ENCODE measurements at regions not wholly inside any gene's neighbourhood (a gene's known extent, or its start where the extent isn't known, plus 50 kb on each side); places are given as distances from the start of the nearest gene placed in this dataset.
"Not testable (repeated sequence)": the region's sequence is repeated elsewhere in the genome, so short reads cannot be mapped to it uniquely, and the experiment has no call there.

DNA sequence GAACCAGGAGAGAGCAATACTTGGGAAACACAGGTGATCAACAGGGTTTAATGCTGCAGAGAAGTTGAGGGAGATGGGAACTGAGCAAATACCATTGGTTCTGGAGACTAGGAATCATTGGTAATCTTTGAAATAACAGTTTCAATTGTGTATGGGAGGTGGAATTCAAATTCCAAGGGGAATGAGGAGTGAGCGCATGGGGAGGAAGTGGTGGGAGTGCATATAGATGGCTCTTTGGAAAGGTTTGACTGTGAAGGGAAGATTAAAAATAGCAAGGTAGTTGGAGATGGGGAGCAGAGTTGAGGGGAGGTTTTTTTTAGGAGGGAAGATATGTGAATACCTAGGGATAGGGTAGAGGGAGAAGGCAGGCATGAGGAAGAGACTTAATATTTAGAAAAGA is 51.1 kb upstream of the ROPN1 start:
- no peak for DNase-seq

DNA sequence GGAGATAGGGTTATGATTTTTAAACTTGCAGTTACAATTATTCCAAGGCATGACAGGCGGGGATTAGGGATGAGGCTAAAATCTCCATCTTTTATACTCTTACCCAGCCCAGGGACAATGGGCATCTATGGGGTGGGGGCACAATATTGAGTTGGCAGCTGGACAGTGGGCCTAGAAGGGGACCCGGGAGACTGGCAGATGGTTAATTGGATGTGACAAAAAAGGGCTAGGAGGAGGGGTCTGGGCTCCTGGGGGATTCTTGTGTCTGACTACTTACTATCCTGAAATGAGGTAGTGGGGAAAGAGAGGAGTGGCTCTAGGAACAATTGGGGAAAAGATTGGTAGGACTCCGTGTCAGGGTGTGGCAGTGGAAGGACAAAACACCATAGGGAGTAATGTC is 53.0 kb upstream of the ROPN1 start:
- DNase-seq, result no peak

DNA sequence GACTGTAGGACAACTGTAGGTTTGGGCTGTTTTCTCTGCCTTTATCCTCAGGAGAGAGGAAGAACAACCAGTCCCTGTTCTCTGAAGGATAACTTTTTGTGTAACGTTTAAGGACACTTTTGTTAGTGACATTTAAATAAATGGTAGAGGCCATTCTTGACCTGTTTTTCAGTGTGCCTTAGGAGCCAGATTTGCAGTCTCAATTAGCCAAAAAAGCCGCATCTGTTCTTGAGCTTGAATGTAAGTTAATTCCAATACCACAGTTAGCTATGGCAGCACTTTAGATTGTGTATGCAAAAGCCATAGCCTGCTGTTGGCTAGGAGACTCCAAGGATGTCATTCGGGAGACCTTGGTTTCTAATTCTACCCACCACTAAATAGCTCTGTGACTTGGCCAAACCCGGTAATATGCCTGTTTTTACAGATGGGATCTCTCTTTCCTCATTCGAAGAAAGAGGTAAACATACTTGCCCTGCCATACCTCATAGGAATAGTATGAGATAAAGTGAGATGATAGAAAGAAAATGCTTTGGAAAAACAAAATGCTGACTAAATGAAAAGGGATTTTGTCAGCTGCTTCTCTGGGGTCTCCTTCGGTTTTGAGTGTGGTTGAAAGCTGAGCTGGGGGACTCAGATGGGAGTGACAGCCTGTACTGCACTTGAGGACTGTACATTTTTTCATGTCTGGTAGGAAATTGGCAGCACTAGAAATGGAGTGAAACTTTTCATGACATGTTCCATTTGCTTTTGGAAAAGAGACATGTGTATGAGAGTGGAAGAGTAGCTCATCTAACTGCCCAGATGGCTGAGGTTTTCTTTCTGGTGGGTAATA is 57.3 kb upstream of the ROPN1 start:
- no peak for DNase-seq

DNA sequence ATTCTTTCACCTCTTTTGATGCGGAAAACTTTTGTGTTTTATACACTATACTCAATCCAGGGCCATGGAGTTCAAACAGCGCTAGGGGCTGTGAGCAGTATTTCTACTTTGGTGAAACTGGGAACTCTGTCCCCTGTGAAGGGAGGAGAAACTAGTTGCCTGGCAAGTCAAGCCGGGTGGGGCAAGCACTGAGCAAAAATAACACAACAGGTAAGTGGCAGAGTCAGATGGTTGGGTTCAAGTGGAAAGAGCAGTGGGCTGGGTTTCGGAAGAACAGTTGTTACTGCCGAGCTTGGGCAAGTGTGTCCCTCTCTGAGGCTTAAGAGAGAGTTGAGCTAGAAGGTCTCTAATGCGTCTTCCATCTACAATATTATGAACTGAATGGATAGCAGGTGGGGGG is 59.7 kb upstream of the ROPN1 start:
- no peak for DNase-seq

DNA sequence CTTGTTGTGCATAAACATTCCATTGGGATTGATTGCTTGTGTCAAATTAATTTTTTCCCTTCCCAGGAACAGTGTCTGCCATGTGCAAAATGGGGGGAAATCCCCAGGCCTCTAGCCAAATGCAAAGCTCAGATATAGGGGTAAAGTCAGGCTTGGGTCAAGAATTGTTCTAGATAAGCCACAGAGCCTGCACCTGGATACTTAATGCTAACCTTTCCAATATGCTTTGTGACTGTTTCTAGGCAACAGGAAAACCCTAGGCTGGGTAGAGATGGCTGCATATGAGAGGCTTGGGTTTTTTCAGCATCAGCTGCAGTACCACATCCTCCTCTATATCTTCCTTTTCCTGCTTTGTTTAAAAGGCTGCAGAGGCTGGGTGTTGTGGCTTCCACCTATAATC is 61.9 kb upstream of the ROPN1 start:
- no peak for DNase-seq

DNA sequence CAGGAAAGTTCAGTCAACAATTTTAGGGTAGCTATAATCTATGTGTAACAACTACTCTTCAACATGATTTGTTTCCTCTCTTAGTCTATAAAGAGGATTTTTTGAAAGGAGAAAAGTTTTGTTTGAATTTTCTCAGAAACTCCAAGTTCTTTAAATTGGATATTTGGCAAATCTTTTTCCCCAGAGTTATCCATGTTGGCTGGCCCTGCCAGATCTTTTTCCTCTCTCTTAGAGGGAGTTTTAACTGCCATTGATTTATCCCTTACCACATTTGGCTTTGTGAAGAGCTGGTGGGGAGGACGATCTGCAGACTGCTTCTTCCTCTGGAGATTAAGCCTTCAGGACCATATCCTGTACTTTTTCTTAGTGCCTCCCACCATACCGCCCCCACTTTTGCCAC is 64.9 kb upstream of the ROPN1 start:
- no peak for DNase-seq

DNA sequence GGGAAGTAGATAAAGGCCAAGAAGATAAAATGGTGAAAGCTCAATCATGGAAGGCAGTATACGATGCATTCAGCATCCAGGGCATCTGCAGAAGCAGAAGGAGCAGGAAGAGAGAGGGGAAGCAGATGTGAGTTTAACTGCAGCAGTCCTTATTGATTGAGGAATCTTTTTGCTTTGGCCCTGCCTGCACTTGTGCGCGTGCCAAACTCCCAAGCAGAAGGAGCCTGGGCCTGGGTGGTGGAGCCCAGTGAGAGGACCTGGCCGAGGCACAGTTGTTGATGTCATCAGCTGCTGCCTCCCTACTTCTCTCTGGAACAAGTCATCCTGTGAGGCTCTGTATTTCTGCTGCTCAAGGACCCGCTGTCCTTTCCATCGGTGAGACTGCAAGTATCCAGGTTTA is 65.5 kb upstream of the ROPN1 start:
- DNase-seq, result no peak

DNA sequence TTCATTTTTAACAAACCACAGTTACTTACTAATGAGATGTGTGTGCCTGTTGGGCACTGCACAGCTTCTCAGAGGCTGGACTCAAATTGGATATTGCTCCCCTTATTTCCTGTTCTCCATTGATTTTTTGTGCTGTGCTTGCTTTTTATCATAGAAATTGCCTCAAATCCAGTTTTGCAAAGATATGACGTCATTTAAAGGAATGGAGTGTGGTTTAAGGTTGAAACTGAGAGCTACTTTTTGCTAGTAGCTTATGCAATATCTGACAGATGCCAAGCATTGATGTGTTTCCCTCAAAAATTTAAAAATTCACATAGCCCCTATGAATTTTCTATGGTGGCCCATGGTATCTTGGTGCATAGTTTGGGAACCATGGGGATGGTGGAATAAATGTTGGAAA is 67.7 kb upstream of the ROPN1 start:
- no peak for DNase-seq

DNA sequence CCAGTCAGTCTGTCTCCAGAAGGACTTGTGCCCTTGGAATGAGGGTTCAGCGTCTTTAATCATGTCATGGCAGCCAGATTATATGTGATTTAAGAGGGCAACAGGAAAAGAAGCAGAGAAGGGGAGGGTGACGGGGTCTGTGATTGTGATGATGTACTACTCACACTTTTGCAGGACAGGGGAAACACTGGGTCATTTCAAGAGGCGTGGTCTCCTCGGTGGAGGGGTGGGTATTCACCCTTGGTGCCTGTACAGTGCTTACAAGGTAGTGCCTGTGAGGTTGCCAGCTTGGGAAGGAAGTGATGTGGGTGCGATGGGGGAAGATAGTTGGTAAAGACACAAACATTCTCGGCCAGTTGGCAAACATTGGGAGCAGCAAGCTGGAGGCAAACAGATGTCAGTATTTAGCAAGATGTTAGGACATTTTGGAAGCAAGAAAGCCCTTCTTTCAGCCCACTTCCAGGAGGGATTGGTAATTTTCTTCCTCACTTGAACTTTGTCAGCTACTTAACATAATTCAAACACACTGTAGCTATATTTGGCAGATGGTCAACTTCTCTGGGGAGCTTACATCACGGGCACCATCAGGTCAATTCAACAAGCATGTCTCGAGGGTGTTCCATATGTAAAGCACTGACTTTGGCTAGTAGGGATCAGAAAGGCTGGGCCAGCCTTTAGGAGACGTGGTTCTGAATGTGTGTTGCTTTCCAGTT is 71.4 kb upstream of the ROPN1 start:
- no peak for DNase-seq

DNA sequence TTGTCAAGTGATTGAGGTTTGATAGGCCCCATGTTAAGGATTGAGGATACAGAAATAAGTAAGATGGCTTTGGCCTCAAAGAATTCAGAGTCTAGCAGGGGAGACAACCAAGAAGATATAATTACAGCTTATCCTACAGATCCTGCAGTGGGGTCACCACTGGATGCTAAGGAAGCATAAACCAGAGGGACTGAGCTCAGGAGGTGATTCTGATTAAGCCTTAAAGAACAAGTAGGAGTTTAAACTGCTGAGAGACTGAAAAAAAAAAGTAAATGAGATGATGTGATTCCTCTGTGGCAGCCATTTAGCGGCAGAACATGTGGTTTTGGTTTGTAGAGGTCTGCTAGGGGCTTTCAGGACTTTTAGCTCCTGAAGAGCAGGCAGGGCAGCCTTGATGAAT is 72.1 kb upstream of the ROPN1 start:
- DNase-seq, result no peak

DNA sequence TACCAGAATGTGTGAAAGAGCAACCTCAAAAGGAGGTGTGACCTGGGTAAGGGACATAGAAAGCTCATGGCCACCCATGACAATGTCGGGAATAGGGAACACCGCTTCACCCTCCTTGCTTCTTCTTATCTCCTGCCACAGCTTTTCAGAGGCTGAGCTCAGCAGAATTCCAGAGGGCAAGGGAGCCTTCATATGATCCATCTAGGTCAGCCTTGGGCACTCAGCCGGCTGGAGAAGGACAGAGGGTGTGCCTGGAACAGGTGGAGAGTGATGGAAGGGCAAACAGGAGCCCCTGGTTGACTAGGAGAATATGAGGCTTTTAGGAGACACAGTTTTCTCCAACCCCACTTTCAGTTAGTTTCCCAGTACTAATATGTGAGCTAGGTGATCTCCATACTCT is 74.6 kb upstream of the ROPN1 start:
- not testable (repeated sequence) for DNase-seq

DNA sequence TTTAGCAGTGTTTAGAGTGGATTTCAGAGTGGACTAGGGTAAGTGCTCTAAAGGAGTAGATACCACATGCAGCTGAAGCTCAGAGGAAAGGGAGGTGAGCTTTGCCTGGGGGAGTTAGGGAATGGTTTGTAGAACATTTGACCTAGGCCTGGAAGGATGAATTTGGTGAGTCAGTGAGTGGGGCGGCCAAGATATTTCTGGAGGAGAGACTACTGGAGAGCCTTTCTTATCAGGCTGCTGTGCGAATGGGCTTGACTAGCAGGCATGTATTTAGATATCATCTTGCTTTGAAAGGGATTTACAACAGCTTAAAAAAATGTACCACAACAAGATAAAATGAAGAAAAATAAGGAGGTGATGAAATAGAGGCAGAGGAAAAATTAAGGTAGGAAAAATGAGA is 77.8 kb upstream of the ROPN1 start:
- DNase-seq, result not testable (repeated sequence)

DNA sequence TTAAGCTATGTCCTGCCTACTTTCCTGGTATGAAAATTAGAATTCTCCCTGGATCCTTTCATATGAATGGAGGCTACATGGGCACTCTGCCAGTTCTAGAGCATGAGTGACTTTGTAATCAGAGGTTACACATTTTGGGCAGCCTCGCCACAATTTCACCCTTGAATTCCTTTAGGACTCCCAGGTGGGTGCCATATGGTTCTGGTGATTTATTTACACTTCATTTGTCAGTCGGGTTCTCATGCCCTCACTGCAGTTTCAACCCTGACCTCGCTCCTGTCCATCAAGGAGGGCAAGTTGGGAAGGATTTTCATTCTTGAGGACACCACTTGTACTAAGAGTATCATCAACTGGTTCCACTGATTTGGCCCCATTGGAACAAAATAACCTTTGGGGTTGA is 83.2 kb upstream of the ROPN1 start:
- not testable (repeated sequence) for DNase-seq

DNA sequence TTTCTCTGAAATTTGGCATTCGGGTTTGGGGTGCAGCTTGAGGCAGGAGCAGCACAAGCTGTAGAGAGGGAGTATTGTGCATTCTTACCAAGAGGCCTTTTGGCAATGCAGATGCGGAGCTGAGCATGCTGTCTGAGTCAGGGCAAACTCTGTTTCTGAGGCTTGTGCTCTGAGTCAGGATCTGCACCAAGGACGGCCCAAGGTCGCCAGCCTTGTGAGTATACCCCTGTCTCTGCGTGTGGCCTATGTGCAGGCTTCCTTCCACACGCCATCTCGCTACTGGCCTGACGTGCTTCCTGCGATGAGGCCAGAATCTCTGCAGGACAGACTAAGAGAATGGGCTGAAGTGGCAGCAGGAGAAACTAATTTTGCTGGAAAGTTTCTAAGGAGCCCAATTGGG is 83.8 kb upstream of the ROPN1 start:
- DNase-seq, result no peak

DNA sequence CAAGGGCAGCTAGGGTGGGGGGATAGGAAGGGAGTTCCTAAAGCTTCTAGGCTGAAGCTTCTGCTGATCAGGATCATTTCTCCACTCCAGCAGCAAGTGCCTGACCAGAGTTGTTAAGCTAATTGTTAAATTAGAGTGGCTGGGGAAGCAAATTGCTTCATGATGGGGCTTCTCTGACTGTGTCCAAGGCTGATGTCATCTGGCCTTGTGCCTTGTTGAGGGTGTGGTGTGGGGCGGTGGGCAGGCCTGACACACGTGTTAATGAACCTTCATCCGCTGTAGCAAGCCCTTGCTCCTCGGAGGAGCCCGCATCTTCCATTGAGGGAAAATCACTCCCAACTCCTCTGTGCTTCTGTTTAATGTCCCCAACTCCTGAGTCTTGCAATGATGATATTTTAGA is 84.3 kb upstream of the ROPN1 start:
- no peak for DNase-seq

DNA sequence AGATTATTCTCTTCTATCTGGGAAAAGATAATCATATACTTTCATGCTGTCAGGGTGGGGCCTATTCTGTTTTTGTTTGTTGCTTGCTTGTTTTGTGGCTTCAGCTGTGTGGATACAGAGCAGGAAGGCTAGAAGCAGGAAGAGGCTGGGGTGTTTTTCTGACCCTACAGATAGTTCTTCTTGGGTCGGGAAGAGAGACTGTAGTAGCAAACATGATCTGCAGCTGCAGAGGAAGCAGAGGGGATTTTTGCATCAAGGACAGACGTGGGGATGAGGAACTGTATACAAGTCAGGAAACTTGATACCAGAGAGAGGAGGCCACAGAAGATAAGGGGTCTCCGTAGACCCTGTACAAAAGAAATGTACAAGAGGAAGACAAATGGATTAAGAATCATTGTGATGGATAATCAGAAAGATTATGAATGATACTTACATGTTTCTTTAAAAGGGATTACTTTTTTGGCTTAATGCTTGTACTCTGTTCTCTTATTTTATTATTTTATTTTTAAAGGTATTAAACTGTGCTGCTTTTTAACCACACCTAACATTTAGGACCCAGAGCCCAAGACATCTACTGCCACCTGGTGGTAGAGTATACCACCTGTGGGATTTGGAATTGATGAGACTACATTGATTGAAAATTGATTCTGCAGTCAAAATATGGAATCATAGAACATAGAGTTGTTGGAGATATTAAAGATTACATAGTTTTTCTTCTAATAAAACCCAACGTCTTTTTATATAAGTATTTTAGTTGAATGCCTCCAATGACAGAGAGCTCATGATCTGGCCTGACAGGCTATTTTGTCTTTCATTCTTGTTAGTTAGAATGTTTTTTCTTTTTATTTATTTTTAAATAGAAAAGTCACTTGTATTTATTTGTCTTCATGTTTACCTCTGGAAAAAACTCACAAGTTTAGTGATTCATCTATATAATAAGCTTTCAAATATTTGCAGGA is 87.3 kb upstream of the ROPN1 start:
- no peak for DNase-seq

DNA sequence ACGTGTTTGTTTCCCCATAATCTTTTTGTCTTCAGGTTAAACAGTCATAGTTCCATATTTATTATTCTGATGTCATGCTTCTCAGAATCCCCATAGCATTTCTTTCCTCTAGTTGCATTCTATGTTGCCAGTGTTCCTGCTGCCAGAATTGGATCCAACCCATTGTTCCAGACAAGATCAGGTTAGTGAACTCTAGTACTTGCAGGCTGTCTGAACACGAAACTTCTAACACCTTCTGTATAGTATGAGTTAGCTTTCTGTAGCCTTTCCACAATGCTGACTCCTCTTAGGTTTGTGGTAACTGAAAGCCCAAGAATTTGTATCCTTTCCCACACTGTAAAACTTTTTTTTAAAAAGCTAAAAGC is 88.0 kb upstream of the ROPN1 start:
- DNase-seq, result no peak

DNA sequence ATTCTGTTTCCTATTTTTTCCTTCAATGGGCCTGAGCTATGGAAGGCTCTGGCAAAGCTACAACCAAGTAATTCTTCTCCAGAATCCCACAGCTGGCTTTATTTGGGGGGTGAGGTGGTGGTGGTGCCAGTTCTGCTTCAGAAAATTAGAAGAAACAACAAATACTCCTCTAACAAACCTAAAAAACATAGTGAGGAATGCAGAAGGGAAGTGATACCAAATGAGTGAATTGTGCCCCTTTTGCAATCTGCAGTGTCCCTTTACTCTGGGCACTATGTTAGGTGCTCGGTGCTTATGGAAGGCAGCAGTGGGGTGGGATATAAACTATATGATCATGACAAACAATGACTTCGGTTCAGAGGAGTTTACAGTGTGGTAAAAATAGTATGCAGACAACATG is 90.4 kb upstream of the ROPN1 start:
- no peak for DNase-seq

DNA sequence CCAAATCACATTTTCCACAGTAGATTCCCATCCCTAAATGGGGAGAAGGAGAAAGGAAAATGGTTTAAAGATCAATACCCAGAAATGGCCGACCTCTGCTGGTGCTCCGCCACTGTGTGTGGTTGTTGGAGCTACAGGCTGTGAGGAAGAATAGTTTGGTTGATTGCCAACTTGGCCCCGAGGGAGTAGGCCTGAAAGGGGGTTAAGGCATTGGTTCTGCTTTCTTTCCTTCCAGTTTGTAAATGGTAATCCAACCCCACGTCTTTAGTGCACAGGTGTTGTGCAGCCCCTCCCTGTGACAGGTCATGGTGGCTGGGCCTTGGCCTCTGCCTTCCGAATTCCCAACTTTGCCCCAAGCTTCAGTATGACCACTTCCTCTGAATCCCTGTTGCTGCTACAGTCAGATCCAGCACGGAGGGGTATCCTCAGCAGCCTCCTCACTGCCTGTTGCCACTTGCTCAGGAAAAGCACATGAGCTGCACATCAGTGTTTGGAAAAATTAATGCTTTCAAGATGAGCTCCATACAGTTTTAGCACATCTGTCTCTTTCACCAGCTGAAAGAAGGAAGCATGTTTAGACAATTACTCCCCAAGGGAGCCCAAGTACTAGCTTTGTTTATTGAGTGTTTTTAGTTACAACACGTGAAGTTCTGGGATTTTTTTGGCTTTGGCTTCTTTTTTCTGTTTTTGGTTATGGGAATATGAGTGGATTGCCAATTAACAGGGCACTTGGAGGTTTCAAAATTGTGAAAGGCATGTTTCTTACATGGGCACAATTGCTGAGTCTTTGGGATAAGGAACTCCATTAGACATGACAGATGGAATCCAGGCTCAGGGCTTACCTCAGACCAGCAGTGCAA is 92.3 kb upstream of the ROPN1 start:
- DNase-seq, result peak; percentile 96

DNA sequence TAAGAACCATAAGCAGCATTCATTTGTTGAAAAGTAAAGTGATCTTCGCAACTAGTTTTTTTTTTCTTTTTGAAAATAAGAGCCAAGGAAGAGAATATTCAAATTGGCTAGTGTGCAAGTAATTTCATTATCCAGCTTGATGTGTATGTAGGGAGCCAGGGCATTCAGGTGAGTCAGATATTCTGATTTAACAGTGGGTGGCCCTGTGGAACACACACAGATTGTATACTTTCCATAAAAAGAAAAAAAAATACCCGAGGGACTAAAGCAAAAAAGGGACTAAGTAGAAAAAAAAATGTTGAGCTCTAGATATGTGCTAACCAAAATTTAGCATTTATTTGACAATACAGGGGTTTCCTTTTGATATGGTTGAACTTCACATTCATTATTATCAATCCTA is 96.9 kb upstream of the ROPN1 start:
- DNase-seq, result no peak

DNA sequence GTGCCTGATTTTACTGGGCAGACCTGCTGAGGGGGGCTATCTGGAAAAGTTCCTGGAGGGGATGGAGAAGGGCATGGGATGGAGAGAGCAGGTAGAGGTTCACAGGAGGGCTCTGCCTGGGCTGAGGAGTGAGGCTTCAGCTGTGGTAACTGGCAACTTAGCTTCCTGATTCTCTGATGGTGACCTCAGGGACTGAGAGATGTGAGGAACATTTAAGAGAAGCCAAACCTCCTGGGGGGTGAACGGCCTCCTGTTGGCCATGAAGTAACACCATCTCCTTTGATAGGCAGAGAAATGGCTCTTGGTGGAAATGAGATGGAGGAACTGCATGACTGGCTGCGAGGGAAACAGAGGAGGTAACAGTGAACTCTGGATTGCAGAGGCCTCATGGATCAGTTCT is 97.3 kb upstream of the ROPN1 start:
- DNase-seq, result no peak

DNA sequence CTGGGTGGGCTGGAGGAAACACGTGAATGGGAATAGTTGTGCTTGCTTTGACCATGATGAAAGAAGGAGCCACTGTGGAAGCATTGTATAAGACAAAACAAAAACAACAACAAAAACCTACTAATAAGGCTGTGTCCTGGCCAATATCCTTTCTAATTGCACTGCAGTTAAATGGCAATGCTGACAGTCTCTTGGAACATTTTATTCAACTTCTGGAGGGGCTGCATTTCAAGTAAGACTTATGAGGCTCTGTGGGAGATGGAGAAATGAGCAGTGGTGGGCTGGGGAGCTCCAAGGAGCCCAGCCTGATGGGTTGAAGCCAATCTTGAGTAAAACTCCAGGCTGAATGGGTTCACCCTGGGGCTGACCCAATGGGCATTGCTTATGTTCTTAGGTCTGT is 99.8 kb upstream of the ROPN1 start:
- DNase-seq, result no peak
